Tibial artery (tissue), 4 donors: ENCODE measurements at regions not wholly inside any gene's neighbourhood (a gene's known extent, or its start where the extent isn't known, plus 50 kb on each side); places are given as distances from the start of the nearest gene placed in this dataset.
"Not testable (repeated sequence)": the region's sequence is repeated elsewhere in the genome, so short reads cannot be mapped to it uniquely, and the experiment has no call there.

Experiments
- DNase-seq, 2 donors: peaks; one replicate each; pipeline ENCODE4 v3.0.0-alpha.2; 2019
- H3K27ac ChIP-seq, 2 donors: fragments of 200-600 bp; sonication (generic) in 1 of 2; 1 replicate in 1 of 2; 2 replicates in 1 of 2; pipeline ENCODE4 v1.5.1; 2018 to 2019; ENCODE audit warnings: mild to moderate bottlenecking in 1 of 2
- H3K27me3 ChIP-seq, 2 donors: fragments of 200-600 bp; sonication (generic) in 1 of 2; one replicate each; pipeline versions ENCODE4 v1.5.1 to v1.6.0; 2016 to 2019
- H3K36me3 ChIP-seq, 3 donors: fragments of 200-600 bp; sonication (generic) in 2 of 3; one replicate each; pipeline ENCODE4 v1.5.1; 2016 to 2019; ENCODE audit warnings: mild to moderate bottlenecking in 2 of 3
- H3K4me1 ChIP-seq, 4 donors: fragments of 200-600 bp; sonication (generic) in 2 of 4; 1 replicate in 3 of 4; 2 replicates in 1 of 4; pipeline ENCODE4 v1.5.1; 2016 to 2019
- H3K4me3 ChIP-seq, 2 donors: fragments of 200-600 bp; sonication (generic) in 1 of 2; 1 replicate in 1 of 2; 2 replicates in 1 of 2; pipeline ENCODE4 v1.5.1; 2018 to 2019; ENCODE audit warnings: mild to moderate bottlenecking in 2 of 2
- H3K9me3 ChIP-seq, 3 donors: fragments of 200-600 bp; sonication (generic) in 1 of 3; one replicate each; pipeline ENCODE4 v1.5.1; 2016 to 2019
- CTCF ChIP-seq, 2 experiments: fragments of 200-600 bp in 1 of 2; fragments of 450-650 bp in 1 of 2; IDR thresholded peaks; one replicate each; pipeline ENCODE4 v1.5.1; 2017 to 2019; ENCODE audit warnings: antibody characterized with exemption in 2 of 2, mild to moderate bottlenecking in 1 of 2, moderate library complexity in 1 of 2
- intact Hi-C: fragments of 100-400 bp; cut with DNase I; formaldehyde crosslinking; loops from one replicate; pipeline ENCODE4 v1.15.0; 2023; ENCODE audit warnings: low total_unique reads

DNA sequence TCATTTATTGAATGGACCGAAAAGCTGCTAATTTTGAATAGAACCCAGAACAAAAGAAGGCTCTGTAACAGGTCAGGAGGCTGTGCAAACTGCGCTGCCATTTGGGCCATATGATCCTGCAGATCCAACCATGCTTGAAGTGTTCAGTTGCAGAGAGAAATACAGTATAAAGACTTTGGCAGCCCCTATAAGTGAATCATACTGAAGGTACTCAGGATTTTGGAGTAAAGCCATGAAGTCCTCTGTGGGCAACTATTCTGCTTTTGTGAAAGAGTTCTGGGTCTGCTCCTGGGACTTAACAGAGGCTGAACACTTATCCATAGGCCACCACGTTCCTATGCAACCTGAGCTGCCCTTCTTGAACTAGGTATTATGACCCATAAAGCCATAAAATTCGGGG is 1613.6 kb upstream of the PRMT6 start:
- TF ChIP-seq CTCF (IDR thresholded peaks at IDR 0.05), result no peak
- Histone ChIP-seq H3K4me3 (no peak overlapping the region), H3K27ac (no peak overlapping the region), H3K9me3 (no peaks in the 10 kb centered on the region), H3K4me1 (no peaks in the 10 kb centered on the region), H3K27me3 (no peaks in the 10 kb centered on the region), H3K36me3 (no peaks in the 10 kb centered on the region)
- no peak for DNase-seq
- intact Hi-C loops, result no loop called here

- no peak for TF ChIP-seq CTCF (IDR thresholded peaks at IDR 0.05)
- intact Hi-C loops, result no loop called here
- Histone ChIP-seq H3K4me1 (no peaks in the 10 kb centered on the region), H3K27ac (no peak overlapping the region), H3K27me3 (no peaks in the 10 kb centered on the region), H3K9me3 (no peaks in the 10 kb centered on the region), H3K36me3 (no peaks in the 10 kb centered on the region), H3K4me3 (no peak overlapping the region)
- no peak for DNase-seq
Observed at GRCh38 chr1:105459759-105460158, 1596.7 kb upstream of the PRMT6 start.

DNA sequence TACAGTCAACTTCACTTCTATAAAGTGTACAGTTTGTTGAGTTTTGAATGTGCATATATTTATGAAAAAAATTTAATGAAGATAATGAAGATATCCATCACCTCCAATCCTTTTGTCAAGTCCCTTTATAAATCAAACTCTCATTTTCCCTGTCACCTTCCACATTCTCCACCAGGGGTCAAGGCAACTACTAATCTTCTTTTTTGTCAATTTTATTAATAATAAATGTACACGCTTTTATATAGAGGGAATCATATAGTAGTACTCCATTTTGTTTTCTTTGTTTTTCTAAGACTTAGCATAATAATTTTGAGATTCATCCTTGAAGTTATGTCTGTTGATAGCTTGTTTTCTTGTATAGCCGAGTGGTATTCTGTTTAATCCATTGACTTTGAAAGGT is 1594.2 kb upstream of the PRMT6 start:
- no peaks in the 10 kb centered on the region for H3K4me1 ChIP-seq
- no peak for DNase-seq
- H3K27me3 ChIP-seq, result no peaks in the 10 kb centered on the region
- H3K27ac ChIP-seq, result no peak overlapping the region
- H3K36me3 ChIP-seq, result no peaks in the 10 kb centered on the region
- H3K9me3 ChIP-seq, result no peaks in the 10 kb centered on the region
- no peak for TF ChIP-seq CTCF (IDR thresholded peaks at IDR 0.05)
- H3K4me3 ChIP-seq, result no peak overlapping the region
- intact Hi-C loops, result no loop called here

DNA sequence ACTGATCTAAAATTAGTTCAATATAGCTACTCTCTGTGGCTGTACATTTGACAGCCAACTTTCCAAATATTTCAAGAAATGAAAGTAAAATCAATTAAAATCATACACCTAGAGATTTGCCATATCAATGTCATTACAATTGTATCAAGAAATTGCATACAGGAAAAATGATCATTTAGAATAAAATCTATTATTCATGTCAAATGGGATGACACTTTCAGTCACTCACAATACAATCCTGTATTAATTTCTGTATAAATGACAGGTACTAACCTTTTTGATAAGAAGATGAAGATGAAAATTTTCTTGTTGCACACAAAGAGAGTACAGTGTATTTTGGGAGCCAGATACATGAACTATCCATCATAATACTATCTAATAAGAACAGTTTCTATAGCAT is 1588.9 kb upstream of the PRMT6 start:
- Histone ChIP-seq H3K9me3 (no peaks in the 10 kb centered on the region), H3K4me3 (no peak overlapping the region), H3K27me3 (no peaks in the 10 kb centered on the region), H3K27ac (no peak overlapping the region), H3K4me1 (no peaks in the 10 kb centered on the region), H3K36me3 (no peaks in the 10 kb centered on the region)
- intact Hi-C loops, result no loop called here
- TF ChIP-seq CTCF (IDR thresholded peaks at IDR 0.05), result no peak
- DNase-seq, result no peak

- H3K4me1 ChIP-seq, H3K9me3 ChIP-seq, H3K27ac ChIP-seq, H3K36me3 ChIP-seq, intact Hi-C loops, DNase-seq, H3K4me3 ChIP-seq, H3K27me3 ChIP-seq: not testable (repeated sequence)
Observed at GRCh38 chr1:105470541-105470940, 1585.9 kb upstream of the PRMT6 start.

GRCh38 chr1:105483436-105483835 is 1573.0 kb upstream of the PRMT6 start:
- no peaks in the 10 kb centered on the region for H3K36me3 ChIP-seq
- H3K27me3 ChIP-seq, result no peaks in the 10 kb centered on the region
- H3K4me1 ChIP-seq, result no peaks in the 10 kb centered on the region
- TF ChIP-seq CTCF (IDR thresholded peaks at IDR 0.05), result no peak
- no peak overlapping the region for H3K4me3 ChIP-seq
- no peaks in the 10 kb centered on the region for H3K9me3 ChIP-seq
- H3K27ac ChIP-seq, result no peak overlapping the region
- DNase-seq, result no peak
- intact Hi-C loops, result no loop called here
